Neuronal stem cell (in vitro differentiated cells): ENCODE measurements at regions not wholly inside any gene's neighbourhood (a gene's known extent, or its start where the extent isn't known, plus 50 kb on each side); places are given as distances from the start of the nearest gene placed in this dataset.

Source experiments
- DNase-seq: peaks from one replicate; pipeline ENCODE4 v3.0.0-alpha.2; 2013; ENCODE audit warnings: low spot score
- H2AFZ ChIP-seq: one replicate; pipeline ENCODE4 v1.6.1; 2013; ENCODE audit warnings: mild to moderate bottlenecking, low read length, inconsistent platforms
- H2AK5ac ChIP-seq: 2 replicates; pipeline ENCODE4 v1.6.1; 2013; ENCODE audit warnings: low read depth, mild to moderate bottlenecking, inconsistent platforms, low read length, moderate library complexity, mixed read lengths
- H2BK120ac ChIP-seq: 2 replicates; pipeline ENCODE4 v1.6.1; 2013; ENCODE audit warnings: low read depth, mild to moderate bottlenecking, inconsistent platforms, low read length, moderate library complexity, mixed read lengths
- H2BK12ac ChIP-seq: one replicate; pipeline ENCODE4 v1.6.1; 2013; ENCODE audit warnings: low read length, inconsistent platforms
- H2BK15ac ChIP-seq: 2 replicates; pipeline ENCODE4 v1.6.1; 2013; ENCODE audit warnings: mild to moderate bottlenecking, low read length, inconsistent platforms, mixed read lengths
- H2BK5ac ChIP-seq: one replicate; pipeline ENCODE4 v1.6.1; 2013; ENCODE audit warnings: inconsistent platforms, mild to moderate bottlenecking, low read length, moderate library complexity
- H3K14ac ChIP-seq: one replicate; pipeline ENCODE4 v1.6.1; 2013; ENCODE audit warnings: low read length, inconsistent platforms
- H3K18ac ChIP-seq: 2 replicates; pipeline ENCODE4 v1.6.1; 2013; ENCODE audit warnings: low read length, inconsistent platforms
- H3K23ac ChIP-seq: 2 replicates; pipeline ENCODE4 v1.6.1; 2013; ENCODE audit warnings: low read depth, mild to moderate bottlenecking, mixed read lengths, low read length, inconsistent platforms; ENCODE audit not compliant: poor library complexity
- H3K27ac ChIP-seq: replicated peaks from 3 replicates; pipeline ENCODE4 v1.5.1; 2013; ENCODE audit warnings: low read length, inconsistent platforms
- H3K27me3 ChIP-seq, 3 experiments: 2 replicates each; pipeline ENCODE4 v1.6.1; 2013; ENCODE audit warnings: low read length in 3 of 3, mild to moderate bottlenecking in 2 of 3, inconsistent platforms in 1 of 3, low read depth in 1 of 3, mixed read lengths in 1 of 3, moderate library complexity in 1 of 3; ENCODE audit not compliant: control insufficient read depth in 3 of 3, insufficient read depth in 3 of 3
- H3K36me3 ChIP-seq, 2 donors: replicated peaks in 1 of 2; 2 replicates each; pipeline ENCODE4 v1.6.1; 2013; ENCODE audit warnings: low read length in 2 of 2; ENCODE audit not compliant: control insufficient read depth in 2 of 2, insufficient read depth in 2 of 2
- H3K4ac ChIP-seq: 2 replicates; pipeline ENCODE4 v1.6.1; 2013; ENCODE audit warnings: inconsistent platforms, mild to moderate bottlenecking, low read length, moderate library complexity
- H3K4me1 ChIP-seq, 2 donors: 1 replicate in 1 of 2; 2 replicates in 1 of 2; pipeline ENCODE4 v1.6.1; 2013; ENCODE audit warnings: low read length in 2 of 2, low read depth in 1 of 2; ENCODE audit not compliant: control insufficient read depth in 2 of 2, insufficient read depth in 1 of 2
- H3K4me2 ChIP-seq: one replicate; pipeline ENCODE4 v1.6.1; 2013; ENCODE audit warnings: mild to moderate bottlenecking, low read length, inconsistent platforms; ENCODE audit not compliant: insufficient read depth, poor library complexity, severe bottlenecking
- H3K4me3 ChIP-seq, 2 donors: 2 replicates each; pipeline ENCODE4 v1.5.1; 2013; ENCODE audit warnings: low read length in 2 of 2, mild to moderate bottlenecking in 2 of 2, inconsistent platforms in 1 of 2, moderate library complexity in 1 of 2
- H3K79me1 ChIP-seq: one replicate; pipeline ENCODE4 v1.6.1; 2013; ENCODE audit warnings: low read depth, mild to moderate bottlenecking, inconsistent platforms, low read length, moderate library complexity
- H3K9ac ChIP-seq: one replicate; pipeline ENCODE4 v1.6.1; 2013; ENCODE audit warnings: mild to moderate bottlenecking, low read depth, low read length, inconsistent platforms; ENCODE audit not compliant: poor library complexity
- H3K9me3 ChIP-seq, 2 donors: replicated peaks in 1 of 2; 2 replicates each; pipeline versions ENCODE3 to v1.6.1; 2013; ENCODE audit warnings: low read length in 2 of 2, mild to moderate bottlenecking in 2 of 2, inconsistent platforms in 1 of 2, low read depth in 1 of 2, mixed read lengths in 1 of 2, moderate library complexity in 1 of 2; ENCODE audit not compliant: control insufficient read depth in 2 of 2, insufficient read depth in 1 of 2
- H4K8ac ChIP-seq: one replicate; pipeline ENCODE4 v1.6.1; 2013; ENCODE audit warnings: low read depth, mild to moderate bottlenecking, inconsistent platforms, low read length, moderate library complexity
- H4K91ac ChIP-seq: one replicate; pipeline ENCODE4 v1.6.1; 2013; ENCODE audit warnings: low read length, low read depth, mild to moderate bottlenecking, inconsistent platforms; ENCODE audit not compliant: poor library complexity
- WGBS, 2 donors: extraction: QIAGEN DNeasy Blood & Tissue Kit; methylation state at CpG; one replicate each; pipeline ENCODE4 v1.1.7; 2013; ENCODE audit warnings: missing lambda C conversion rate in 2 of 2, mixed read lengths in 1 of 2; ENCODE audit not compliant: insufficient read length in 2 of 2, insufficient replicate concordance in 1 of 2; ENCODE audit errors: extremely low coverage in 2 of 2; 5-methylcytosine and 5-hydroxymethylcytosine counted together

- Histone ChIP-seq H2BK15ac (no peak overlapping the region), H2AK5ac (no peak overlapping the region), H3K4me3 (no peak overlapping the region), H3K9ac (no peak overlapping the region), H3K4ac (no peak overlapping the region), H2BK12ac (no peak overlapping the region), H3K36me3 (no peaks in the 10 kb centered on the region), H3K18ac (no peak overlapping the region), H3K79me1 (no peaks in the 10 kb centered on the region), H4K8ac (no peak overlapping the region), H2AFZ (no peak overlapping the region), H3K14ac (no peak overlapping the region), H3K4me2 (no peak overlapping the region), H3K27me3 (no peaks in the 10 kb centered on the region), H3K23ac (no peak overlapping the region), H3K9me3 (no peaks in the 10 kb centered on the region), H2BK5ac (no peak overlapping the region), H2BK120ac (no peak overlapping the region), H4K91ac (no peak overlapping the region), H3K27ac (no peak overlapping the region), H3K4me1 (peaks cover 2 to 8% of the 10 kb centered on the region in 2 donors)
- DNase-seq: no peak
- WGBS, 2 donors: no CpG with 5 or more reads among the region's 1 CpG
These were observed 388.9 kb upstream of the MAN1A1 start for GRCh38 chr6:119738425-119738824.

- no peak overlapping the region for H4K91ac ChIP-seq
- H3K36me3 ChIP-seq: no peaks in the 10 kb centered on the region
- DNase-seq: no peak
- no peak overlapping the region for H3K27ac ChIP-seq
- no peak overlapping the region for H2BK15ac ChIP-seq
- no peak overlapping the region for H3K18ac ChIP-seq
- no peak overlapping the region for H3K4me2 ChIP-seq
- H2AK5ac ChIP-seq: no peak overlapping the region
- H3K23ac ChIP-seq: no peak overlapping the region
- no peak overlapping the region for H3K4ac ChIP-seq
- no peak overlapping the region for H3K14ac ChIP-seq
- no peak overlapping the region for H3K9ac ChIP-seq
- peaks cover 2 to 5% of the 10 kb centered on the region in 2 donors for H3K4me1 ChIP-seq
- H4K8ac ChIP-seq: no peak overlapping the region
- H3K27me3 ChIP-seq: no peaks in the 10 kb centered on the region
- no peak overlapping the region for H3K4me3 ChIP-seq
- no peaks in the 10 kb centered on the region for H3K79me1 ChIP-seq
- WGBS, 2 donors: no CpG with 5 or more reads among the region's 4 CpGs
- H2AFZ ChIP-seq: no peak overlapping the region
- H2BK120ac ChIP-seq: no peak overlapping the region
- H2BK12ac ChIP-seq: no peak overlapping the region
- no peaks in the 10 kb centered on the region for H3K9me3 ChIP-seq
- H2BK5ac ChIP-seq: no peak overlapping the region
These were observed 386.9 kb upstream of the MAN1A1 start for GRCh38 chr6:119736296-119737021.

- H2BK120ac ChIP-seq: no peak overlapping the region
- H3K4me3 ChIP-seq: no peak overlapping the region
- H3K14ac ChIP-seq: no peak overlapping the region
- no peak overlapping the region for H2AK5ac ChIP-seq
- H3K27ac ChIP-seq: no peak overlapping the region
- H3K4ac ChIP-seq: no peak overlapping the region
- H3K9ac ChIP-seq: no peak overlapping the region
- no peaks in the 10 kb centered on the region for H3K9me3 ChIP-seq
- no peaks in the 10 kb centered on the region for H3K36me3 ChIP-seq
- H4K91ac ChIP-seq: no peak overlapping the region
- no peak overlapping the region for H4K8ac ChIP-seq
- peak overlapping the region; percentile 19 for H3K18ac ChIP-seq
- no peak overlapping the region for H3K4me2 ChIP-seq
- peaks cover 2 to 5% of the 10 kb centered on the region in 2 donors for H3K4me1 ChIP-seq
- H3K79me1 ChIP-seq: no peaks in the 10 kb centered on the region
- H2BK5ac ChIP-seq: no peak overlapping the region
- WGBS, 2 donors: no CpG with 5 or more reads among the region's 4 CpGs
- no peak overlapping the region for H2BK15ac ChIP-seq
- no peak overlapping the region for H2AFZ ChIP-seq
- no peaks in the 10 kb centered on the region for H3K27me3 ChIP-seq
- H2BK12ac ChIP-seq: no peak overlapping the region
- no peak for DNase-seq
- H3K23ac ChIP-seq: no peak overlapping the region
These were observed 386.0 kb upstream of the MAN1A1 start for GRCh38 chr6:119735530-119735929.

DNA sequence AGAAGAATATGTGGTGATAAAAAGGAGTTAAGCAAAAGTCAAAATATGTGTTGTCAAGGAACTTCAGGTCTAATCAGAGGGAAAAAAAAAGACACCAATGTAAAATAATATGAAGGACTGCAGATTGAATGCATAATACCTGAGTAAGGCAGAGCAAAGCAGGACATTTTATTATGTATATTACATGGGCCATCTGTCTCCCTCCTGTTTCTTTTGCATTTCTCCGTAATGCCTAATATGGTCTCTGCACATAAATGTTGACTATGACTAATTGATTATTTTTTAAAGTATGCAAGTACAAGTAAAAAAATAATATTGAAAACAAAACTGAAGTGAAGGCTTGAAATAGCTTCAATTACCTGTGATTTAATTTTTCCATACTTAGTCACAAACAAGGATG lies 384.7 kb upstream of the MAN1A1 start:
- Histone ChIP-seq H4K91ac (no peak overlapping the region), H2BK120ac (no peak overlapping the region), H3K9me3 (no peaks in the 10 kb centered on the region), H3K14ac (no peak overlapping the region), H2AK5ac (no peak overlapping the region), H3K23ac (no peak overlapping the region), H3K4me1 (peaks cover 2 to 5% of the 10 kb centered on the region in 2 donors), H2BK12ac (no peak overlapping the region), H3K4ac (no peak overlapping the region), H3K27me3 (no peaks in the 10 kb centered on the region), H3K4me2 (no peak overlapping the region), H4K8ac (no peak overlapping the region), H3K4me3 (no peak overlapping the region), H3K27ac (no peak overlapping the region), H3K79me1 (no peaks in the 10 kb centered on the region), H2AFZ (no peak overlapping the region), H2BK5ac (no peak overlapping the region), H2BK15ac (no peak overlapping the region), H3K9ac (no peak overlapping the region), H3K18ac (no peak overlapping the region), H3K36me3 (no peaks in the 10 kb centered on the region)
- no peak for DNase-seq
- WGBS, 2 donors: no CpG with 5 or more reads among the region's 1 CpG
